CD4-positive, alpha-beta T cell treated with Interleukin-2 at 100 ng/mL for 4 hours (primary cell): ENCODE measurements at regions not wholly inside any gene's neighbourhood (a gene's known extent, or its start where the extent isn't known, plus 50 kb on each side); places are given as distances from the start of the nearest gene placed in this dataset.

ENCODE experiments used
- DNase-seq: peaks from one replicate; pipeline ENCODE4 v3.0.0-alpha.2; 2020; ENCODE audit warnings: low spot score

- DNase-seq = no peak
These were observed 122.1 kb upstream of the CAND1 start for GRCh38 chr12:67147030-67147429.

- DNase-seq = no peak
These were observed 121.7 kb upstream of the CAND1 start for GRCh38 chr12:67147447-67147846.

- no peak for DNase-seq
These were observed 120.9 kb upstream of the CAND1 start for GRCh38 chr12:67148265-67148664.

DNA sequence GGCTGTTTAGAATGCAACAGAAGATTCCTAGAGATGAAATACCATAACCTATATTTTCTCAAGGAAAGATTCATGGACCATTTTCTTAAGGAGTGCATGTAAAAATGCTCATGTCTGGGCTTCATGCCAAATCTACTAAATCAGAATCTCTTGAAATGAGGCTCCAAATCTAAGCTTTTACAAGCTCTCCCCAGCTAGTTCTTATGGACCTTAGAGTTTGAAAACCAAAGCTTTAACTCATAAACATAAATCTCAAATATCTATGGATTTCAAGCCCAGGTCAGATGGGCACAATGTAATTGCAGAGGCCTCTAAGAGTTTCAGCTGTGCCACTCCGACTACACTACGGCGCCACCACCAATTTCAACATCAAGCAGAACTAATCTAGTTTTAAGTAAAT, 117.3 kb upstream of the CAND1 start:
- no peak for DNase-seq

DNA sequence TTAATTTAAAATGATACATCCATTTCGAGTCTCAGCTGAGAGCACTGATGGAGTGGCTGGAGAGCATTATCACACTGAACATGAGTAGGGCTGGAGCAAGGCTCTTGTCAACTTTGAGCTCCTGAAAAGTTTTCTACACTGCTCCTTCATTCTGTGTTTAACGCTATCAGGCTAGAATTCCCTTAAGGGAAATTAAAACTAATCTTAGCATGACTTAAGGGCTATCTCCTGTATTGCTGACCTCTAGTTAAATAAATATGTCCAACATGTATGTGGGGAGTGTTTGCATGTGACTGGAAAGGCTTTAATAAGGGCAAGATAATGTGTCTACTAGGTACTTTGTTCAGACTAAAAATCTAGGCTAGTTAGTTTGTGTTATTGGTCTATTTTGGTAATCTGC, 116.7 kb upstream of the CAND1 start:
- DNase-seq = no peak

DNA sequence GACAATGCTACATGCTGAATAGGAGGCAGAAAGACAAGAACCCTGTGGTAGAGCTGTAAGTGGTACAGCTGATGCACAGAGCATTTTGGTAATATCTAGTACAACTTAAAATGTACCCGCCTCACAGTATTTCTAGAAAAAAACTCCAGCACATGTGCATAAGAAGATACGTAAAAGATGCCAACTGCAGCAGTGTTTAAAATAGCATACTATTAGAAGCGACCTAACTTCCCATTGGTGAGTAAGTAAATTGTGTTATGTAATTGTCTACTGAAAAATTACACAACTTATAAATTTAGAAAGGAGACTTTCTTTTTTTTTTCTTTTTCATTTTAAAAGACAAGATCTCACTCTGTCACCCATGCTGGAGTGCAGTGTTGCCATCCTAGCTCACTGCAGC, 114.3 kb upstream of the CAND1 start:
- no peak for DNase-seq

DNA sequence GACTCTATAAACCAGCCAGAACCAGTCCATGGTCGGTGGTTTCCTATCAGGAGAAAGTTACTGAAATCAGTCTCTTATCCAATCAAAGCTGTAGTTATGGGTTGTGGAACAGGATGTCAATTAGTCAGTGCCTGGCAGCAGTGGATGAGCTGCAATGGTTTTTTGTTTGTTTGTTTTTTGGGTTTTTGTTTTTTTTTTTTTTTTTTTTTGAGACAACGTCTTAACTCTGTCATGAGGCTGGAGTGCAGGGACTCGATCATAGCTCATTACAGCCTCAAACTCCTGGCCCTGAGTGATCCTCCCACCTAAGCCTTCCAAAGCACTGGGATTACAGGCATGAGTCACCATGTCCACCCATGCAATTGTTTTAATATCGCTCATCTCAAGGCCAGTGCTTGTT, 113.3 kb upstream of the CAND1 start:
- no peak for DNase-seq

DNA sequence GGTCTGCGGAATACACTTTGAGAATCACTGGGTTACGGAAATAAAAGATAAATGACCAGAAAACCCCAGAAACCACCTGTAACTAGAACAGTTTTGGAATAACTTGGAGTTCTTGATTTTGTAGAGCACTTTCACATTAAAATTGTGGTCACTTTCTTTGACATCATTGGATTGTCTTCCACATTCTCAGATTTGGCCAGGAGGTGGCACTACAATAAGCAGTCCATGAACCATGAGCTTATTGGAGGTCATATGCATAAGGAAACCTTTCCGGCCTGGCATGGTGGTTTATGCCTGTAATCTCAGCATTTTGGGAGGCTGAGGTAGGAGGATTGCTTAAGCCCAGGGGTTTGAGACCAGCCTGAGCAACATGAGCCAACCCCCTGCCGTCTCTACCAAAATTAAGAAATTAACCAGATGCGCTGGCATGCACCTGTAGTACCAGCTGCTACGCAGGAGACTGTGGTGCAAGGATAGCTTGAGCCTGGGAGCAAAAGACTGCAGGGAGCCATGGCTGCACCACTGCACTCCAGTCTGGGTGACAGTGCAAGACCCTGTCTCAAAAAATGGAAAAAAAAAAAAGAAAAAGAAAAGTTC, 107.7 kb upstream of the CAND1 start:
- peak; percentile 34 for DNase-seq

DNA sequence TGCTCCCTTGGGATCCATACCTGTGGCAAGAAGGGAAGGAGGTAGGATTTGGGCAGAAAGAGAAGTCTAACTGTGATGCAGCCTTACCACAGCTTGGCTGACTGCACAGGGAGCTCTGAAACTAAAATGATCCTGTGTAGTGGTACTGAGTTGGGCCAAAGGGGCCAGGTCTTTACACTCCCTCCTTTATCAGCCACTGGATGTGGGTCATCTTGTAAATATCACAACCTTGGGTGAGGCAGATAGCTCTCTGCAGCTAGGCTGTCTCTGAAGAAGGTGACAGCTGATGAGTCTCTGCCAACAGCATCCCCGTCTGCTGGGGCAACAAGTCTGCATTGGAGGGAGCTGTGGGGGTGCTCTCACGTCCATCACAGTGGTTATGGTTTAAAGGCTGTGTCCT, 95.9 kb upstream of the CAND1 start:
- DNase-seq = no peak

GRCh38 chr12:67182551-67182950, 86.6 kb upstream of the CAND1 start:
- DNase-seq = no peak

- no peak for DNase-seq
These were observed 75.5 kb upstream of the CAND1 start for GRCh38 chr12:67193704-67194103.

DNA sequence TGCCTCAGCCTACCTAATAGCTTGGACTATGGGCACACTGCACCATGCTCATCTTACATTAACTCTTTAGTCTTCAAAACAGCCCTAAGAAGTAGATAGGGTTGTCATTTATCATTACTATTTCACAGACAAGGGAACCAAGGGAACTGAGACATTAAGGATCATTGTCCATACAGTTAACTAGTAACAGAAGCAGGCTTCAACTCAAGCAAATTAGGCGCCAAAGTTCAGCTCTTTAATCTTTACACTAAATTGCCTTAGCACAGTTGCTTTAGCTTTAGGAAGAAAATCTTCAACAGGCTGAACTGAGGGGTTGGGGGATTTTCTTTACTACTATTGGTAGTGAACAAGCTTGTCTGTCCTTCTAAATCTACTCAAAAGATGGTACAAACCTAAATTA, 68.8 kb upstream of the CAND1 start:
- no peak for DNase-seq

DNA sequence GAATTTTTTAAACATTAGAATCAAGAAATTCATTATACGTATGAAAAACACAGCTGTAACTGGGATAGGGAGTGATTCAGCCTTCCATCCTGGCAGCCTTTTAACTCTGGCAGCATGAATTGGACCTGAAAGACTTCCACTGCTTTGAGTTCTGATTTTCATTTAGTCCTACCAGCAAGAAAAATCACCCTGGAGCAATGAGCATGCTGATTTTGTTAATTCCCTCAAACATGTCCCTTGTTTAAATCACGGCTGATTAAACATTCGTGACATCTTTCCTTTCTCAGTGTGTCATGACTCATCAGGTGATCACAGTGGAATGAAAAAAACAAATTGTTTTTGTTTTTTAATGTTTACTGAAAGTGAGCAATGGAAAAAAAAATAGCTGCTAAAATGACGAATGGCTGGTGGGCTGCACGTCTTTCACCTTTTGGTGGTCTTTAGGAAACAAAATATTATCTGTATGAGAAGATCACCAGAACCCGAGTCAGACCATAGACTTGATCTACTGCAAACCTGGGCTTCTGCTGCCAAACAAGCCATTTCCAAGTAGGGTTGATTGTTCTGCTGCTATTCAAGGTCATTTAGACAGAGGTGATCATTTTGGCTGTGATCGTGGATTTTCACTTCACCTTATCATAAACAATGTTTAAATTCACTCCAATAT, 67.0 kb upstream of the CAND1 start:
- DNase-seq = no peak

DNA sequence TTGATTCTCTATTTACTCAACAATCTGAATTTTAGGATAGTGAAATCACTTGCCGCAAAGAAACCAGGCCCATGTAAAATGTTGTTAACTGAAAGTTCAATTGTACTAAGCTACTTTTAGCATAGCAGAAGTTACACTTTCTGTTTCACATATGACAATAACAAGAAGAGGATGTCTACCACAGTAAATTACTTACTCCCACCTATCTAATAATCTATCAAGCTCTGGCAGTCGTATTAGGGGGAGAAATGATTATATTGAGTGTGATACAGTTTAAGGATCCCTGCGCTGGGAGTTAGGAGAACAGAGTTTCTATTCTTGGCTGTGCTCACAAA, 66.5 kb upstream of the CAND1 start:
- DNase-seq = no peak

DNA sequence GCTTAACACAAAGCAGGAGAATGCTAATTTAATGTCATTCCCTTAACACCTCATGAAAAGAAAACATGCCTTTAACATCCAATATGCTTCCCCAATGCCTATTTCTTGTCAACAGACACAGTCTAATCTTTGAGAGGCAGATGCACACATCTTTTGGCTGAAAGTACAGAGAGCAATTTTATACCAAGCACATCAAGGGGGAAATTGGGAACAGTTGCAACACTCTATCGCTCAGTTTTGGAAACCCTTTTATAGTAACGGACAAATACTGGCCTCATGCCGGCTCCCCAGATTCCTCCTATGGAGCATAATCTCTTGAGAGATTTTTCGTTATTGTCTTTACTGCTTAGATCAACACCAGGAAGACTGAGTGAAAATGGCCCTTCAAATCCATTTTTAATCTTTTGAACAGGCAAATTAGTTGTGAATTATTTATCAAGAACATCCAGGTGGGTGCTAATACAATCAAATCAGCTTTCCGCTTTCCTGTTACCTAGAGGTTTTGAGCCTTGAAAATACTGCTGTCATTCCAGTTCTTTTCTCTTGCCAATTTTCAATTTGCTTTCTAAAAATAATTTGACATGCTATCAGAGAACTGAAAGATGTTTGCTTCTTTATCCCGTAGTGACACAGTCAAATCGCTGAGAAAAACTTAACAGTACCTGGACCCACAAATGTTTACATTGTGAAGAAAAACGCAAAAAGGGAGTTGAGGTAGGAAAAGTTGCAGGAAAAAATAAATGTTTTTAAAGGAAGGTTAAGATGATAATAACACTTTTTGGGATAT, 60.7 kb upstream of the CAND1 start:
- no peak for DNase-seq

DNA sequence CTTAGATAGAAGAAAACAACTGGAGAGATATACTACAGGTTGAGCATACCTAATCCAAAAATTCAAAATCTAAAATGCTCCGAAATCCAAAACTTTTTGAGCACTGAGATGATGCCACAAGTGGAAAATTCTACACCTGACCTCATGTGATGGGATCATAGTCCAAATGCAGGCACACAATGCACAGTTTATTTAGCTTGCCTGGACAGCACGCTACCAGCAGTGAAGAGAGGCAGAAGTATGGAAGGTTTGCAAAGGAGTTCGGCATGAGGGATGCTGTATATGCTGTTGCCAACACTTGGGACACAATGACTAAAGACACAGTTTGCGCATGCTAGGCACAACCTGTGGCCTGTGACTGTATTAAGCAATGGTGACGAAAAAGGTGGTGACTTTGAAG, 58.1 kb upstream of the CAND1 start:
- no peak for DNase-seq

DNA sequence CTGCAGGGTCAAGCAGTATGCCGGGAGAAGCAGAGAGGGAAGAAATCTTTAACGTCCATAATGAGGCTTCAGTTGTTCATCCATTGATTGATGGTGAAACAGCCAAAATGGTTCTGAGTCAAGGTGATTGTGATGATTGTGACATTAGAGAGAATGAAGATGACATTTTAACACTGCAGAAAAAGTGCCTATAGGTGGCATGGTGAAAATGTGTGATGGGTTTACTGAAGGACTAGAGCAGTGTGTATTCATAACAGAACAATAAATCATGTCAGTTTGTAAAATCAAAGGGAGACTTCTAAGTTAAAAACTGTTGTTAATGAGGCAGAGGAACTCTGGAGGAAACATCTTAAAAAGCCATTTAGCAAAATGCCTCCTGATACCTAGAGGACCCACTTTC, 57.7 kb upstream of the CAND1 start:
- DNase-seq = no peak

DNA sequence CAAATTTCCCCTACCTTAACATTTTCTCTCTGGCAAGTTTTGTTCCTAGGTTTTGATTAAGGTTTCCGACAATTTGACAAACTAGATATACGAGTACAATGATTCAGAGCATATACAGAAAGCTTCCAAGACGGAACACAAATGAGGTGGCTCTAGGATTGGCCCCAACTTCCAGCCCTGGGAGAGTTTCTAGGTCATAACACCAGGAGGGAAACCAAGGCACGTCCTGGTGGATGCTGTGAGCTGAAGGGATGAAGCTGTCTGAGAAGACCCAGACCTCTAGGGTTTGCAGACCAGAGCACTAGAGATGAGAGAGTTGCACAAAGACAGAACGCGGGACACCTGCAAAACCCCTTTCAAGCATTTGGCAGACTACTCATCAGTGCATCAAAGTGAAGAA, 51.5 kb upstream of the CAND1 start:
- DNase-seq = no peak
